Gastrocnemius medialis (tissue), 4 donors: ENCODE measurements at regions not wholly inside any gene's neighbourhood (a gene's known extent, or its start where the extent isn't known, plus 50 kb on each side); places are given as distances from the start of the nearest gene placed in this dataset.

ENCODE experiments used
- ATAC-seq, 2 donors: fragments of 150-250 bp; one replicate each; pipeline ENCODE4 v1.9.1; 2016
- DNase-seq, 2 donors: peaks; one replicate each; pipeline ENCODE4 v3.0.0-alpha.2; 2019
- H3K27ac ChIP-seq, 4 donors: fragments of 200-600 bp; sonication (generic); 1 replicate in 1 of 4; 2 replicates in 3 of 4; pipeline ENCODE4 v1.5.1; 2016 to 2018; ENCODE audit warnings: mild to moderate bottlenecking in 2 of 4, moderate library complexity in 1 of 4
- H3K27me3 ChIP-seq, 3 donors: fragments of 200-600 bp; sonication (generic) in 2 of 3; 1 replicate in 1 of 3; 2 replicates in 2 of 3; pipeline versions ENCODE4 v1.5.1 to v1.6.0; 2016 to 2019; ENCODE audit warnings: mild to moderate bottlenecking in 1 of 3, moderate library complexity in 1 of 3
- H3K36me3 ChIP-seq, 2 donors: fragments of 200-600 bp; sonication (generic) in 1 of 2; one replicate each; pipeline ENCODE4 v1.5.1; 2017 to 2018
- H3K4me1 ChIP-seq, 2 donors: fragments of 200-600 bp; sonication (generic) in 1 of 2; one replicate each; pipeline ENCODE4 v1.5.1; 2016 to 2017; ENCODE audit warnings: mild to moderate bottlenecking in 2 of 2
- H3K4me3 ChIP-seq, 4 donors: fragments of 200-600 bp; sonication (generic) in 3 of 4; 1 replicate in 1 of 4; 2 replicates in 3 of 4; pipeline ENCODE4 v1.5.1; 2016 to 2019; ENCODE audit warnings: mild to moderate bottlenecking in 2 of 4
- H3K9me3 ChIP-seq, 3 donors: fragments of 200-600 bp; sonication (generic) in 2 of 3; 1 replicate in 1 of 3; 2 replicates in 2 of 3; pipeline ENCODE4 v1.5.1; 2016 to 2019
- POLR2A ChIP-seq, 2 donors: fragments of 450-650 bp; IDR thresholded peaks; one replicate each; pipeline ENCODE4 v1.6.1; 2017; ENCODE audit warnings: antibody characterized with exemption in 2 of 2, mild to moderate bottlenecking in 2 of 2, moderate library complexity in 2 of 2
- in situ Hi-C, 4 donors: fragments of 200-750 bp; cut with MboI; loops; one replicate each; pipeline versions ENCODE4 v1.15.0 to v1.8.0; 2017; ENCODE audit warnings: low sequenced_read_pairs in 4 of 4
- intact Hi-C: fragments of 100-400 bp; cut with DNase I; formaldehyde crosslinking; loops from one replicate; pipeline ENCODE4 v1.15.1; 2023; ENCODE audit warnings: low total_unique reads
- TF ChIP-seq, protein P1 (sequence below), 5 experiments: fragments of 450-650 bp in 3 of 5; fragments of 200-600 bp in 2 of 5; sonication (generic) in 2 of 5; IDR thresholded peaks in 4 of 5; conservative IDR thresholded peaks in 1 of 5; 1 replicate in 4 of 5; 2 replicates in 1 of 5; pipeline ENCODE4 v1.5.1; 2016 to 2019; ENCODE audit warnings: antibody characterized with exemption in 5 of 5, mild to moderate bottlenecking in 3 of 5, moderate library complexity in 3 of 5

DNA sequence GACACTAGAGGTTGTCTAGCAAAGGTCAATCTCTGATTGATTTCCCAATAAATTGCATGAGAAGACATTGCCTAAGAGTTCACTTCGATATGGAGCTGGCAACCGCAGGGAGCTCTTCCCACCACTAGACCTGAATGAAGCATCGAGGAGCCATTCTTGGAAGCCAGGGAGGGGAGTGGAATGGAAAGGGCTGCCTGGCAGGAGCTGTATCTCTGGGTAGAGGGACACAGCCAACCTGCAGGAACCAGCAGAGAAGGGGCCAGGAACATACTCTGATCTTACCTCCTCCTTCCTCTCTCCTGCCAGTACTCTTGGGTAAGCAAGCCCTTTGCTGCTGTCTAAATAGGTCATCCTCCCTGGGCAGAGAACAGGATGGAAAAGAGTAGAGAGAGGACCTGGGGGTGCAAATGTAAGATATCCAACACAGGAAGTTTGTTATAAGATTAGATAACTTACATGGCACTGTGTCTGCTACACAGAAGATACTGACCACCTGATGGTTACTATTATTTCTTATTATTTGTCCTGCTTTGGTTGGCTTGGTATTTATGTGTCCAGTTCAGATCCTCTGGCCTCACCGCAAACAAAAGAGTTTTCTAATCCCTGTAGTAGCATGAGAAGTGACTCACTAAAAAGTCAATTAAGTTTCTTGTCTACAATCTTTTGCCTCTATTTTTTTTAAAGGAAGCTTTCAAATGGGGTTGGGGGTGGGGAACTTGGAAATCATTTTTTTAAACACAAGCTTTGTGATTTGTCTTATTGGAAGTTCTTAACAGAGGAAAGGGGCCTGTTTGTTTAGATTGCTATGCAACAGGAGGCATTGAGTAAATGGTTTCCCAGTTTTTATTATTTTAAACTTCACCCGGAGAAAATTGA lies 156.7 kb upstream of the TSC22D2 start:
- Histone ChIP-seq H3K4me1 (peaks cover 21 to 52% of the 10 kb centered on the region in 2 donors), H3K36me3 (no peaks in the 10 kb centered on the region), H3K9me3 (no peaks in the 10 kb centered on the region), H3K27ac (peak overlapping the region in 3 of 4 donors; percentile 24 to 39 (median 30)), H3K27me3 (no peaks in the 10 kb centered on the region), H3K4me3 (no peak overlapping the region)
- ATAC-seq: peak in 1 of 2 donors; percentile 33
- DNase-seq: peak in 1 of 2 donors; percentile 36
- TF ChIP-seq POLR2A (IDR thresholded peaks at IDR 0.05): no peak
- TF ChIP-seq, protein P1, sequence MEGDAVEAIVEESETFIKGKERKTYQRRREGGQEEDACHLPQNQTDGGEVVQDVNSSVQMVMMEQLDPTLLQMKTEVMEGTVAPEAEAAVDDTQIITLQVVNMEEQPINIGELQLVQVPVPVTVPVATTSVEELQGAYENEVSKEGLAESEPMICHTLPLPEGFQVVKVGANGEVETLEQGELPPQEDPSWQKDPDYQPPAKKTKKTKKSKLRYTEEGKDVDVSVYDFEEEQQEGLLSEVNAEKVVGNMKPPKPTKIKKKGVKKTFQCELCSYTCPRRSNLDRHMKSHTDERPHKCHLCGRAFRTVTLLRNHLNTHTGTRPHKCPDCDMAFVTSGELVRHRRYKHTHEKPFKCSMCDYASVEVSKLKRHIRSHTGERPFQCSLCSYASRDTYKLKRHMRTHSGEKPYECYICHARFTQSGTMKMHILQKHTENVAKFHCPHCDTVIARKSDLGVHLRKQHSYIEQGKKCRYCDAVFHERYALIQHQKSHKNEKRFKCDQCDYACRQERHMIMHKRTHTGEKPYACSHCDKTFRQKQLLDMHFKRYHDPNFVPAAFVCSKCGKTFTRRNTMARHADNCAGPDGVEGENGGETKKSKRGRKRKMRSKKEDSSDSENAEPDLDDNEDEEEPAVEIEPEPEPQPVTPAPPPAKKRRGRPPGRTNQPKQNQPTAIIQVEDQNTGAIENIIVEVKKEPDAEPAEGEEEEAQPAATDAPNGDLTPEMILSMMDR (IDR thresholded peaks at IDR 0.05 in 4 of 5, conservative IDR thresholded peaks at IDR 0.05 in 1 of 5): no peak
- in situ Hi-C loops (no loop called here), intact Hi-C loops (loop anchor here (5.0 kb wide), 2 partner anchors 96 to 156 kb away; partner anchors contain the start of gene TSC22D2)

- TF ChIP-seq, protein P1 (IDR thresholded peaks at IDR 0.05 in 4 of 5, conservative IDR thresholded peaks at IDR 0.05 in 1 of 5): no peak
- no peak for TF ChIP-seq POLR2A (IDR thresholded peaks at IDR 0.05)
- intact Hi-C loops (loop anchor here (5.0 kb wide), 2 partner anchors 97 to 157 kb away; partner anchors contain the start of gene TSC22D2), in situ Hi-C loops (no loop called here)
- H3K36me3 ChIP-seq: no peaks in the 10 kb centered on the region
- DNase-seq (no peak), ATAC-seq (no peak)
- H3K27ac ChIP-seq: no peak overlapping the region
- H3K4me1 ChIP-seq: peaks cover 16 to 44% of the 10 kb centered on the region in 2 donors
- no peak overlapping the region for H3K4me3 ChIP-seq
- H3K9me3 ChIP-seq: no peaks in the 10 kb centered on the region
- H3K27me3 ChIP-seq: no peaks in the 10 kb centered on the region
These were observed 158.2 kb upstream of the TSC22D2 start for GRCh38 chr3:150249779-150250470.

- H3K4me3 ChIP-seq: no peak overlapping the region
- H3K9me3 ChIP-seq: no peaks in the 10 kb centered on the region
- ATAC-seq: no peak
- no peaks in the 10 kb centered on the region for H3K27me3 ChIP-seq
- in situ Hi-C loops: no loop called here
- H3K4me1 ChIP-seq: peaks cover 8 to 36% of the 10 kb centered on the region in 2 donors
- H3K36me3 ChIP-seq: no peaks in the 10 kb centered on the region
- no peak overlapping the region for H3K27ac ChIP-seq
- no peak for DNase-seq
- intact Hi-C loops: no loop called here
- TF ChIP-seq POLR2A (IDR thresholded peaks at IDR 0.05): no peak
- TF ChIP-seq, protein P1 (IDR thresholded peaks at IDR 0.05 in 4 of 5, conservative IDR thresholded peaks at IDR 0.05 in 1 of 5): no peak
These were observed 159.0 kb upstream of the TSC22D2 start for GRCh38 chr3:150248888-150249681.

GRCh38 chr3:150248116-150248887 lies 159.8 kb upstream of the TSC22D2 start:
- in situ Hi-C loops (no loop called here), intact Hi-C loops (no loop called here)
- Histone ChIP-seq H3K9me3 (no peaks in the 10 kb centered on the region), H3K4me1 (peaks cover 0 to 28% of the 10 kb centered on the region in 2 donors), H3K36me3 (no peaks in the 10 kb centered on the region), H3K27ac (no peak overlapping the region), H3K4me3 (no peak overlapping the region), H3K27me3 (no peaks in the 10 kb centered on the region)
- DNase-seq (no peak), ATAC-seq (no peak)
- TF ChIP-seq POLR2A (IDR thresholded peaks at IDR 0.05): no peak
- TF ChIP-seq, protein P1 (IDR thresholded peaks at IDR 0.05 in 4 of 5, conservative IDR thresholded peaks at IDR 0.05 in 1 of 5): no peak
